ENCODE measurements at regions not wholly inside any gene's neighbourhood (a gene's known extent, or its start where the extent isn't known, plus 50 kb on each side); places are given as distances from the start of the nearest gene placed in this dataset.

DNA sequence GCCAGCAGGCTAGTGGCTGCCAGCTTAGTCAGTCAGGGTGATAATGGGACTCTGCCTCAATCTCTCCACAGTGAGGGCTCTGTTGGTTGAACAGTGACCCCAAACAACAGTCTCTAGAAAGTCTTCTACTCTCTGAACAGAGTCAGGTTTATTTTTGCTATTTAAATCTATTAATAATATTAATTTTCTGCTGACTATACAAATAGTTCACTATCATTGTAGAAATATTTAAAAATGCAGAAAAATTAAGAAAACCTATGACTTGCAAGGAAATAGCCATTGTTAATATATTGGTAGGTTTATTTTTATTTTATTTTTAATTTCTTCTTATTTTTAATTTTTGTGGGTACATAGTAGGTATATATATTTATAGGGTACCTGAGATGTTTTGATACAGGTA is 67.9 kb upstream of the AADAT start:
- TF ChIP-seq ZNF281 (CRISPR knock-in tag; IDR thresholded peaks at IDR 0.05) (no peak), JUN (CRISPR knock-in tag; IDR thresholded peaks at IDR 0.05) (no peak), HMGA2 (CRISPR knock-in tag; IDR thresholded peaks at IDR 0.05) (no peak), TCF7 (CRISPR knock-in tag; IDR thresholded peaks at IDR 0.05; ENCODE audit: low read depth) (no peak), GABPB1 (CRISPR knock-in tag; IDR thresholded peaks at IDR 0.05) (no peak), NR1H2 (CRISPR knock-in tag; IDR thresholded peaks at IDR 0.05) (no peak), EMX1 (CRISPR knock-in tag; IDR thresholded peaks at IDR 0.05) (no peak), KAT7 (CRISPR knock-in tag; IDR thresholded peaks at IDR 0.05; ENCODE audit: borderline replicate concordance) (no peak), FOXK1 (CRISPR knock-in tag; IDR thresholded peaks at IDR 0.05) (no peak), ZNF671 (CRISPR knock-in tag; IDR thresholded peaks at IDR 0.05) (no peak), ESRRA (CRISPR knock-in tag; IDR thresholded peaks at IDR 0.05; ENCODE audit: borderline replicate concordance) (no peak), CBFB (CRISPR knock-in tag; IDR thresholded peaks at IDR 0.05; ENCODE audit: low read depth) (no peak), SP1 (CRISPR knock-in tag; conservative IDR thresholded peaks at IDR 0.05) (no peak)
- no peak for DNase-seq (ENCODE audit: low spot score)
- CTCF ChIA-PET: no interaction called here
- no peak for ATAC-seq
- Mint-ChIP-seq H3K9me3 (peaks cover 31% of the 10 kb centered on the region), H3K36me3 (peaks cover 15% of the 10 kb centered on the region), H3K4me1 (no peaks in the 10 kb centered on the region), H3K27ac (no peak overlapping the region), H3K4me3 (no peak overlapping the region), H3K27me3 (ENCODE audit: low read depth) (no peaks in the 10 kb centered on the region)
- POLR2A ChIA-PET: no interaction called here

- ATAC-seq: peak; percentile 64
- no peaks in the 10 kb centered on the region for H3K4me1 Mint-ChIP-seq
- POLR2A ChIA-PET: no interaction called here
- CTCF ChIA-PET: no interaction called here
- no peaks in the 10 kb centered on the region for H3K36me3 Mint-ChIP-seq
- DNase-seq (ENCODE audit: low spot score): no peak
- no peak overlapping the region for H3K4me3 Mint-ChIP-seq
- no peak overlapping the region for H3K27ac Mint-ChIP-seq
- no peaks in the 10 kb centered on the region; the same call in 1 of the 2 replicates for H3K9me3 Mint-ChIP-seq
- H3K27me3 Mint-ChIP-seq (ENCODE audit: low read depth): no peaks in the 10 kb centered on the region
- TF ChIP-seq, protein P1, sequence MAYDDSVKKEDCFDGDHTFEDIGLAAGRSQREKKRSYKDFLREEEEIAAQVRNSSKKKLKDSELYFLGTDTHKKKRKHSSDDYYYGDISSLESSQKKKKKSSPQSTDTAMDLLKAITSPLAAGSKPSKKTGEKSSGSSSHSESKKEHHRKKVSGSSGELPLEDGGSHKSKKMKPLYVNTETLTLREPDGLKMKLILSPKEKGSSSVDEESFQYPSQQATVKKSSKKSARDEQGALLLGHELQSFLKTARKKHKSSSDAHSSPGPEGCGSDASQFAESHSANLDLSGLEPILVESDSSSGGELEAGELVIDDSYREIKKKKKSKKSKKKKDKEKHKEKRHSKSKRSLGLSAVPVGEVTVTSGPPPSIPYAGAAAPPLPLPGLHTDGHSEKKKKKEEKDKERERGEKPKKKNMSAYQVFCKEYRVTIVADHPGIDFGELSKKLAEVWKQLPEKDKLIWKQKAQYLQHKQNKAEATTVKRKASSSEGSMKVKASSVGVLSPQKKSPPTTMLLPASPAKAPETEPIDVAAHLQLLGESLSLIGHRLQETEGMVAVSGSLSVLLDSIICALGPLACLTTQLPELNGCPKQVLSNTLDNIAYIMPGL (CRISPR knock-in tag; IDR thresholded peaks at IDR 0.05): no peak
- TF ChIP-seq ZBTB43 (CRISPR knock-in tag; IDR thresholded peaks at IDR 0.05) (no peak), GRHL2 (CRISPR knock-in tag; IDR thresholded peaks at IDR 0.05; ENCODE audit: insufficient replicate concordance, severe bottlenecking) (no peak), MLX (CRISPR knock-in tag; IDR thresholded peaks at IDR 0.05) (no peak), ZNF423 (CRISPR knock-in tag; IDR thresholded peaks at IDR 0.05) (no peak), CBFB (CRISPR knock-in tag; IDR thresholded peaks at IDR 0.05; ENCODE audit: low read depth) (no peak), SOX15 (CRISPR knock-in tag; IDR thresholded peaks at IDR 0.05) (no peak), NR1H2 (CRISPR knock-in tag; IDR thresholded peaks at IDR 0.05) (no peak), JAZF1 (CRISPR knock-in tag; IDR thresholded peaks at IDR 0.05) (no peak), ZBTB21 (CRISPR knock-in tag; IDR thresholded peaks at IDR 0.05; ENCODE audit: borderline replicate concordance) (no peak), SMAD3 (CRISPR knock-in tag; IDR thresholded peaks at IDR 0.05; ENCODE audit: borderline replicate concordance) (no peak), NR2C2 (CRISPR knock-in tag; IDR thresholded peaks at IDR 0.05) (no peak), NFE2L1 (CRISPR knock-in tag; IDR thresholded peaks at IDR 0.05) (no peak), ZNF232 (CRISPR knock-in tag; IDR thresholded peaks at IDR 0.05) (no peak)
- TF ChIP-seq, protein P2, sequence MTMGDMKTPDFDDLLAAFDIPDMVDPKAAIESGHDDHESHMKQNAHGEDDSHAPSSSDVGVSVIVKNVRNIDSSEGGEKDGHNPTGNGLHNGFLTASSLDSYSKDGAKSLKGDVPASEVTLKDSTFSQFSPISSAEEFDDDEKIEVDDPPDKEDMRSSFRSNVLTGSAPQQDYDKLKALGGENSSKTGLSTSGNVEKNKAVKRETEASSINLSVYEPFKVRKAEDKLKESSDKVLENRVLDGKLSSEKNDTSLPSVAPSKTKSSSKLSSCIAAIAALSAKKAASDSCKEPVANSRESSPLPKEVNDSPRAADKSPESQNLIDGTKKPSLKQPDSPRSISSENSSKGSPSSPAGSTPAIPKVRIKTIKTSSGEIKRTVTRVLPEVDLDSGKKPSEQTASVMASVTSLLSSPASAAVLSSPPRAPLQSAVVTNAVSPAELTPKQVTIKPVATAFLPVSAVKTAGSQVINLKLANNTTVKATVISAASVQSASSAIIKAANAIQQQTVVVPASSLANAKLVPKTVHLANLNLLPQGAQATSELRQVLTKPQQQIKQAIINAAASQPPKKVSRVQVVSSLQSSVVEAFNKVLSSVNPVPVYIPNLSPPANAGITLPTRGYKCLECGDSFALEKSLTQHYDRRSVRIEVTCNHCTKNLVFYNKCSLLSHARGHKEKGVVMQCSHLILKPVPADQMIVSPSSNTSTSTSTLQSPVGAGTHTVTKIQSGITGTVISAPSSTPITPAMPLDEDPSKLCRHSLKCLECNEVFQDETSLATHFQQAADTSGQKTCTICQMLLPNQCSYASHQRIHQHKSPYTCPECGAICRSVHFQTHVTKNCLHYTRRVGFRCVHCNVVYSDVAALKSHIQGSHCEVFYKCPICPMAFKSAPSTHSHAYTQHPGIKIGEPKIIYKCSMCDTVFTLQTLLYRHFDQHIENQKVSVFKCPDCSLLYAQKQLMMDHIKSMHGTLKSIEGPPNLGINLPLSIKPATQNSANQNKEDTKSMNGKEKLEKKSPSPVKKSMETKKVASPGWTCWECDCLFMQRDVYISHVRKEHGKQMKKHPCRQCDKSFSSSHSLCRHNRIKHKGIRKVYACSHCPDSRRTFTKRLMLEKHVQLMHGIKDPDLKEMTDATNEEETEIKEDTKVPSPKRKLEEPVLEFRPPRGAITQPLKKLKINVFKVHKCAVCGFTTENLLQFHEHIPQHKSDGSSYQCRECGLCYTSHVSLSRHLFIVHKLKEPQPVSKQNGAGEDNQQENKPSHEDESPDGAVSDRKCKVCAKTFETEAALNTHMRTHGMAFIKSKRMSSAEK (CRISPR knock-in tag; IDR thresholded peaks at IDR 0.05; ENCODE audit: borderline replicate concordance): no peak
- TF ChIP-seq, protein P3, sequence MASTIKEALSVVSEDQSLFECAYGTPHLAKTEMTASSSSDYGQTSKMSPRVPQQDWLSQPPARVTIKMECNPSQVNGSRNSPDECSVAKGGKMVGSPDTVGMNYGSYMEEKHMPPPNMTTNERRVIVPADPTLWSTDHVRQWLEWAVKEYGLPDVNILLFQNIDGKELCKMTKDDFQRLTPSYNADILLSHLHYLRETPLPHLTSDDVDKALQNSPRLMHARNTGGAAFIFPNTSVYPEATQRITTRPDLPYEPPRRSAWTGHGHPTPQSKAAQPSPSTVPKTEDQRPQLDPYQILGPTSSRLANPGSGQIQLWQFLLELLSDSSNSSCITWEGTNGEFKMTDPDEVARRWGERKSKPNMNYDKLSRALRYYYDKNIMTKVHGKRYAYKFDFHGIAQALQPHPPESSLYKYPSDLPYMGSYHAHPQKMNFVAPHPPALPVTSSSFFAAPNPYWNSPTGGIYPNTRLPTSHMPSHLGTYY (CRISPR knock-in tag; IDR thresholded peaks at IDR 0.05): no peak
These were observed 55.4 kb upstream of the AADAT start for GRCh38 chr4:170145120-170145519.
